Right atrium auricular region (tissue), 2 donors: ENCODE measurements at regions not wholly inside any gene's neighbourhood (a gene's known extent, or its start where the extent isn't known, plus 50 kb on each side); places are given as distances from the start of the nearest gene placed in this dataset.

Experiments
- DNase-seq: peaks from one replicate; pipeline ENCODE4 v3.0.0-alpha.2; 2019; ENCODE audit warnings: low spot score
- H3K27ac ChIP-seq, 2 donors: fragments of 200-600 bp; sonication (generic); 1 replicate in 1 of 2; 2 replicates in 1 of 2; pipeline ENCODE4 v1.5.1; 2016 to 2019
- H3K27me3 ChIP-seq, 2 donors: fragments of 200-600 bp; sonication (generic); one replicate each; pipeline versions ENCODE4 v1.5.1 to v1.6.0; 2017 to 2019
- H3K36me3 ChIP-seq: fragments of 200-600 bp; sonication (generic); one replicate; pipeline ENCODE4 v1.5.1; 2016
- H3K4me1 ChIP-seq, 2 donors: fragments of 200-600 bp; sonication (generic); one replicate each; pipeline versions ENCODE4 v1.5.1 to v1.6.0; 2017 to 2019
- H3K4me3 ChIP-seq, 2 donors: fragments of 200-600 bp; sonication (generic); 1 replicate in 1 of 2; 2 replicates in 1 of 2; pipeline ENCODE4 v1.5.1; 2017 to 2019; ENCODE audit warnings: mild to moderate bottlenecking in 1 of 2, moderate library complexity in 1 of 2
- H3K9me3 ChIP-seq, 2 donors: fragments of 200-600 bp; sonication (generic); one replicate each; pipeline ENCODE4 v1.5.1; 2019
- CTCF ChIP-seq, 2 donors: fragments of 200-600 bp; sonication (generic); IDR thresholded peaks; one replicate each; pipeline ENCODE4 v1.5.1; 2019; ENCODE audit warnings: antibody characterized with exemption in 2 of 2

DNA sequence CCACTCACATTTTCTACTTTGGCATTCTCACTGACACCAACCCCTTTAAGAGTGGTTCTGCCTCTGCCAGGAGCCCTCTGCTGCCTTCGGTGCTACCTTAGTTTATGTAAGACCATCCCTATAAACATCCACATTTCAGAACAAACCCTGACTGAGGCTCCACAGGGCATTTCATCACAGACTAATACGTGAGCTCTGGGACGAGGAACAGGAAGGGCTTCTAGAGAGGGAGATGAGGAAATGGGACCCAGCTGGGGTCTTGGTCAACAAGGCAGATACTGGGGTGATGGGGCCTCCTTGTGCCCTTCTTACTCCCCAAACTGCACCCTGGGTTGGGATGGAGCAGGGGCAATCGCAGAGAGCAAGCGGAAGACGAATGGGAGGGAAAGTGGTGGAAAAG is 86.5 kb upstream of the FYN start:
- no peak overlapping the region for H3K4me3 ChIP-seq
- TF ChIP-seq CTCF (IDR thresholded peaks at IDR 0.05) = no peak
- H3K4me1 ChIP-seq = no peaks in the 10 kb centered on the region
- no peaks in the 10 kb centered on the region for H3K27me3 ChIP-seq
- H3K9me3 ChIP-seq = no peaks in the 10 kb centered on the region
- no peaks in the 10 kb centered on the region for H3K36me3 ChIP-seq
- no peak overlapping the region for H3K27ac ChIP-seq
- DNase-seq = no peak

DNA sequence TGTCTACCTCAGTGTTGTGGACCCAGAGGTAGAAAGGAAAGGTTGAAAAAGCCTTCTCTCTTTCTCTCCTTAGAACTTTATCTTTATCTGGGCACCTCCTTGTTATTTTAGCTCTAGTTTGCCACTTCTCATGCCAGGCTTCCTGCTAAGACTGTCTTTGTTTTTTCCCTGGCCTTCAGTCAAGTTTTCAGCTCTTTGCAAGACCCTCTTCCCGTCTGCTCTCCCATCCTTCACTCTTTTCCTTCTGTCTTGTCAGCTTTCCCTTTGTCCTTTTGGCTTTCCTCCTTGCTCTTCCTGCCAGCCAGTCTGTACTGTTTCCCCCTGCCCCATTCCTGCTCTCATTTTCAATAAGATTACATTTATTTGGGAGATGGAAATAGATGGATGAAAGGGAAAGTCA is 86.8 kb upstream of the CCN6 start:
- TF ChIP-seq CTCF (IDR thresholded peaks at IDR 0.05) = no peak
- Histone ChIP-seq H3K27me3 (no peaks in the 10 kb centered on the region), H3K27ac (no peak overlapping the region), H3K36me3 (no peaks in the 10 kb centered on the region), H3K4me1 (no peaks in the 10 kb centered on the region), H3K4me3 (no peak overlapping the region), H3K9me3 (no peaks in the 10 kb centered on the region)
- no peak for DNase-seq

DNA sequence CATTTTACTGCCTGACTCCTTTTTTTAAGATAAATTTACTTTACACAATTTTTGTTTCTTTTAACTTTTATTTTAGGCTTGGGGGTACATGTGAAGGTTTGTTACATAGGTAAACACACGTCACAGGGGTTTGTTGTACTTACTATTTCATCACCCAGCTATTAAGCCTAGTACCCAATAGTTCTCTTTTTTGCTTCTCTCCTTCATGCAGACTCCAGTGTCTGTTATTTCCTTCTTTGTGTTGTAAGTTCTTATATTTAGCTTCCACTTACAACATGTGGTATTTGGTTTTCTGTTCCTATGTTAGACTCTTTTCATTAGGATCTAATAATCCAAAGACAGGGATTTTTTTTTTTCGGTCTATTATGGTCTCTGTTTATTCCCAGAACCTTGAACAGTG is 83.5 kb upstream of the CCN6 start:
- H3K27me3 ChIP-seq = no peaks in the 10 kb centered on the region
- no peaks in the 10 kb centered on the region for H3K36me3 ChIP-seq
- no peak for TF ChIP-seq CTCF (IDR thresholded peaks at IDR 0.05)
- H3K4me1 ChIP-seq = peaks cover 0 to 19% of the 10 kb centered on the region in 2 donors
- H3K27ac ChIP-seq = no peak overlapping the region
- no peak overlapping the region for H3K4me3 ChIP-seq
- no peak for DNase-seq
- no peaks in the 10 kb centered on the region for H3K9me3 ChIP-seq

DNA sequence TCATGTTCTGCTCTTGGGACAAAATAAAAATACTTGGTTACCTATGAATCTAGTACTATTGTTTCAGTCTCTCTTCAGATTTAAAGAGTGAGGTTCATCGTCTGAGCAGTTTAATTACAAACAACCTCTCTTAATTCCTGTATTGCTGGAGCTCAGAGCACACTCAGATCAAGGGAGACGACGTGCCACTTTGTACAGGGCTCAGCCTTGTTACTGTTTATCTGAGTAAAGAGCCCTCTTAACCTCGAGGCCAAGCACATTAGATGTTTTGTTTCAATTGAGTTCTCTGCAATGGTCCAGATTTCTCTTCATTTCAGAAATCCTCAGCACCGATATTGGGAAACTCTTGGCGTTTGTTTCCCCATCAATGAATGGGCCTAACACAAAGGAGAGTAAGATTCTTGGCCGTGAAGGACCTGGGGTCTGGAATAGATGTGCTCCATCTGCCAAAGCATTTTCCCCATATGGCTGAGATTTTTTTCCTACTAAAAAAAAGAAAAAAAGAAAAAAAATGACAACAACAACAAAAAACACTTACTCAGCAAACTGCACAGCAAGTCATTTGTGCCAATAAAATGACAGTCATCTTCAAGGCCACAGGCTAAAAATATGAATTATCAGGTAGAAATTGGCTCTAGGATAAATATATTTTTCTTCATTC is 82.6 kb upstream of the CCN6 start:
- DNase-seq = no peak
- peak overlapping the region in 1 of 2 donors; percentile 70 for H3K27ac ChIP-seq
- H3K4me1 ChIP-seq = peaks cover 0 to 19% of the 10 kb centered on the region in 2 donors
- no peaks in the 10 kb centered on the region for H3K36me3 ChIP-seq
- TF ChIP-seq CTCF (IDR thresholded peaks at IDR 0.05) = no peak
- no peaks in the 10 kb centered on the region for H3K9me3 ChIP-seq
- H3K27me3 ChIP-seq = no peaks in the 10 kb centered on the region
- H3K4me3 ChIP-seq = no peak overlapping the region

DNA sequence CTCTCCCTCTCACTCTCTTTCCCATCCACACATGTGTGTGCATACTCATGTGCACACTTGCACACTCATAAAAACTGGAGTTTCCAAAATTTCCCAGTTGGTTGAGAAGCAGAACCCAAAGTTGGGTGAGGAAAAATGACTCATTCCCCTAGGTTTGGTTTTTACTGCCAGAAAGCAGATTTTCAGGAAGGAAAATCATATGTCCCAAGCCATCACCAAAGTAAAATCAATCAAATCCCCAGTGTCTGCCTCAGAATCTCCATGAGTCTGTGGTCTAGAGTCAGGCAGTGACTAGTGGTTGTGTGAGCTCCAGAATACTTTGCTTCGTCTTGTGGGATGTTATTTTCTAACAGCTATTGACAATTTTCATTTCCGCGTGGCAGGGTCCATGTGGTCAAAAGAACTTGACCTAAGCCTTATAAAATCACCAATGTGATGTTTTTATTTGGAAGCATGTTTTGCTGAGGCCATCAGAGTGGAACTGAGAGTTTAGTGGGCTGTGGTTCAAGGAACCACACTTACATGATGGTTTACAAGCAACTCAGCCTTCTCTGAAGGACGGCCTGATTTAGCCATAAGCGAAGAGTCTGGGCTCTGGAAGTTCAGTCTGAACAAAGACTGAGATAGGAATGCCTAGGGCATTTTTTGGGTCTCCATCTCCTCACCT is 81.9 kb upstream of the CCN6 start:
- no peak for TF ChIP-seq CTCF (IDR thresholded peaks at IDR 0.05)
- Histone ChIP-seq H3K27ac (peak overlapping the region; percentile 70 to 72), H3K4me3 (no peak overlapping the region)

More for the DNA sequence above, 81.9 kb upstream of the CCN6 start:
- DNase-seq = no peak
- Histone ChIP-seq H3K9me3 (no peaks in the 10 kb centered on the region), H3K27me3 (no peaks in the 10 kb centered on the region), H3K36me3 (no peaks in the 10 kb centered on the region), H3K4me1 (peaks cover 0 to 19% of the 10 kb centered on the region in 2 donors)
